H1 (cell line): ENCODE measurements at regions not wholly inside any gene's neighbourhood (a gene's known extent, or its start where the extent isn't known, plus 50 kb on each side); places are given as distances from the start of the nearest gene placed in this dataset.
A peak's percentile ranks its signal among the peaks of the same experiment; 100 is the strongest.

Experiments used
- CTCF ChIA-PET: fragments of 300-600 bp; sonication (Branson Sonifier 250); formaldehyde crosslinking; loops from one replicate; lab custom pipeline; 2021; ENCODE audit not compliant: partially characterized antibody; lab: Charles Lee
- POLR2A ChIA-PET: fragments of 300-600 bp; sonication (Branson Sonifier 250); formaldehyde crosslinking; loops from one replicate; lab custom pipeline; 2021; ENCODE audit warnings: inconsistent platforms; ENCODE audit not compliant: partially characterized antibody; lab: Charles Lee
- DNase-seq, 2 experiments: peaks; one replicate each; pipeline versions ENCODE4 v3.0.0 to v3.0.0-alpha.2; 2010 to 2022; ENCODE audit warnings: low spot score in 2 of 2, low read depth in 1 of 2, mixed read lengths in 1 of 2
- FAIRE-seq: peaks from 2 replicates; lab custom pipeline; 2011; peaks lifted over from hg19 to GRCh38; lab: Jason Lieb, UNC
- H2AFZ ChIP-seq: 2 replicates; pipeline ENCODE4 v1.8.1; 2012; ENCODE audit warnings: low read length, inconsistent platforms
- H2AK5ac ChIP-seq: 2 replicates; pipeline ENCODE4 v1.6.1; 2013; ENCODE audit warnings: low read depth, low read length
- H2BK120ac ChIP-seq: replicated peaks from 2 replicates; pipeline ENCODE3; 2013; ENCODE audit warnings: low read depth, low read length, inconsistent platforms
- H2BK12ac ChIP-seq: 2 replicates; pipeline ENCODE4 v1.6.1; 2013; ENCODE audit warnings: low read depth, low read length
- H2BK15ac ChIP-seq: 2 replicates; pipeline ENCODE4 v1.6.1; 2013; ENCODE audit warnings: low read length
- H2BK20ac ChIP-seq: 2 replicates; pipeline ENCODE4 v1.6.1; 2013; ENCODE audit warnings: low read length
- H2BK5ac ChIP-seq: 2 replicates; pipeline ENCODE4 v1.6.1; 2013; ENCODE audit warnings: low read depth, low read length
- H3K14ac ChIP-seq: 2 replicates; pipeline ENCODE4 v1.6.1; 2013; ENCODE audit warnings: inconsistent platforms; ENCODE audit not compliant: insufficient read length
- H3K18ac ChIP-seq: 2 replicates; pipeline ENCODE4 v1.6.1; 2013; ENCODE audit warnings: low read length; ENCODE audit errors: extremely low read depth
- H3K23ac ChIP-seq: 2 replicates; pipeline ENCODE4 v1.6.1; 2013; ENCODE audit warnings: inconsistent platforms; ENCODE audit not compliant: insufficient read length
- H3K23me2 ChIP-seq: 2 replicates; pipeline ENCODE4 v1.6.1; 2013; ENCODE audit warnings: low read depth, low read length
- H3K27ac ChIP-seq: 2 replicates; pipeline ENCODE4 v1.6.1; 2011; ENCODE audit warnings: low read depth, low read length, inconsistent platforms
- H3K27me3 ChIP-seq, 4 experiments: replicated peaks in 1 of 4; 1 replicate in 1 of 4; 2 replicates in 3 of 4; pipeline versions ENCODE4 v1.6.1 to v1.8.1; 2011 to 2013; ENCODE audit warnings: low read length in 3 of 4, mild to moderate bottlenecking in 3 of 4, inconsistent platforms in 2 of 4, mixed read lengths in 2 of 4, moderate library complexity in 1 of 4; ENCODE audit not compliant: control insufficient read depth in 3 of 4, insufficient read depth in 3 of 4; ENCODE audit errors: extremely low read depth in 1 of 4
- H3K36me3 ChIP-seq, 4 experiments: 2 replicates each; pipeline versions ENCODE4 v1.6.1 to v1.8.1; 2011 to 2013; ENCODE audit warnings: mild to moderate bottlenecking in 4 of 4, low read length in 3 of 4, moderate library complexity in 2 of 4, control low read depth in 1 of 4, inconsistent platforms in 1 of 4; ENCODE audit not compliant: insufficient read depth in 4 of 4, control insufficient read depth in 2 of 4
- H3K4ac ChIP-seq: replicated peaks from 2 replicates; pipeline ENCODE3; 2013; ENCODE audit warnings: low read length, low read depth, mixed read lengths, inconsistent platforms; ENCODE audit not compliant: insufficient read length
- H3K4me1 ChIP-seq, 4 experiments: replicated peaks in 1 of 4; 1 replicate in 1 of 4; 2 replicates in 3 of 4; pipeline versions ENCODE4 v1.6.1 to v1.8.1; 2011 to 2013; ENCODE audit warnings: low read length in 3 of 4, inconsistent platforms in 2 of 4, mixed read lengths in 1 of 4; ENCODE audit not compliant: insufficient read depth in 4 of 4, control insufficient read depth in 3 of 4
- H3K4me2 ChIP-seq, 2 experiments: 2 replicates each; pipeline versions ENCODE4 v1.6.1 to v1.8.1; 2011 to 2013; ENCODE audit warnings: low read depth in 2 of 2, low read length in 2 of 2, control low read depth in 1 of 2, inconsistent platforms in 1 of 2, mild to moderate bottlenecking in 1 of 2; ENCODE audit not compliant: insufficient read depth in 1 of 2
- H3K4me3 ChIP-seq, 4 experiments: fragments of 200-600, 300-600 bp in 1 of 4; sonication (generic), shearing (Covaris generic), sonication (Bioruptor Twin) in 1 of 4; 2 replicates each; pipeline versions ENCODE4 v1.5.1 to v1.8.1; 2011 to 2016; ENCODE audit warnings: low read length in 4 of 4, low read depth in 3 of 4, control low read depth in 2 of 4, inconsistent platforms in 2 of 4, mild to moderate bottlenecking in 2 of 4, mixed read lengths in 1 of 4, moderate library complexity in 1 of 4; ENCODE audit not compliant: insufficient read depth in 2 of 4; ENCODE audit errors: extremely low read depth in 1 of 4
- H3K56ac ChIP-seq: replicated peaks from 2 replicates; pipeline ENCODE3; 2013; ENCODE audit warnings: low read depth, mild to moderate bottlenecking, mixed read lengths, low read length, inconsistent platforms; ENCODE audit not compliant: insufficient read length
- H3K79me1 ChIP-seq: 2 replicates; pipeline ENCODE4 v1.6.1; 2013; ENCODE audit warnings: low read depth, low read length, control low read depth
- H3K79me2 ChIP-seq, 2 experiments: 2 replicates each; pipeline versions ENCODE4 v1.6.1 to v1.8.1; 2012 to 2013; ENCODE audit warnings: low read length in 2 of 2, mild to moderate bottlenecking in 2 of 2, inconsistent platforms in 1 of 2; ENCODE audit not compliant: insufficient read depth in 2 of 2, control insufficient read depth in 1 of 2
- H3K9ac ChIP-seq, 4 experiments: replicated peaks in 1 of 4; 1 replicate in 1 of 4; 2 replicates in 3 of 4; pipeline versions ENCODE4 v1.6.1 to v1.8.1; 2011 to 2013; ENCODE audit warnings: low read depth in 3 of 4, low read length in 3 of 4, control low read depth in 2 of 4, mild to moderate bottlenecking in 2 of 4, moderate library complexity in 2 of 4, inconsistent platforms in 1 of 4; ENCODE audit errors: extremely low read depth in 1 of 4
- H3K9me3 ChIP-seq, 2 experiments: 2 replicates each; pipeline versions ENCODE4 v1.6.1 to v1.8.1; 2012 to 2013; ENCODE audit warnings: mild to moderate bottlenecking in 2 of 2, moderate library complexity in 2 of 2, control low read depth in 1 of 2, inconsistent platforms in 1 of 2, low read depth in 1 of 2, low read length in 1 of 2, mixed read lengths in 1 of 2; ENCODE audit not compliant: insufficient read depth in 2 of 2
- H4K20me1 ChIP-seq, 2 experiments: replicated peaks in 1 of 2; 2 replicates each; pipeline versions ENCODE3 to v1.8.1; 2011 to 2013; ENCODE audit warnings: inconsistent platforms in 2 of 2, low read length in 2 of 2, mild to moderate bottlenecking in 1 of 2; ENCODE audit not compliant: insufficient read depth in 2 of 2, control insufficient read depth in 1 of 2
- H4K5ac ChIP-seq: 2 replicates; pipeline ENCODE4 v1.6.1; 2013; ENCODE audit warnings: low read length, low read depth, mixed read lengths, inconsistent platforms; ENCODE audit not compliant: insufficient read length
- H4K8ac ChIP-seq: 2 replicates; pipeline ENCODE4 v1.8.0; 2013; ENCODE audit warnings: mild to moderate bottlenecking, moderate library complexity, low read length, inconsistent platforms; ENCODE audit not compliant: insufficient read depth; ENCODE audit errors: extremely low read depth
- H4K91ac ChIP-seq: replicated peaks from 2 replicates; pipeline ENCODE3; 2013; ENCODE audit warnings: low read length, mixed read lengths, inconsistent platforms; ENCODE audit not compliant: insufficient read length
- BACH1 ChIP-seq: IDR thresholded peaks from 2 replicates; pipeline ENCODE4 v1.6.1; 2012; ENCODE audit warnings: low read length, improper control_type of control experiment
- CBX8 ChIP-seq: fragments of 300-800, 300-1000 bp; sonication (generic); IDR thresholded peaks from 2 replicates; pipeline ENCODE4 v1.7.1; 2016; ENCODE audit warnings: low read depth, low read length, borderline replicate concordance
- CTBP2 ChIP-seq: IDR thresholded peaks from 2 replicates; pipeline ENCODE4 v1.7.0; 2011; ENCODE audit warnings: borderline replicate concordance, mild to moderate bottlenecking, moderate library complexity, mixed read lengths, low read length; ENCODE audit not compliant: insufficient read depth, insufficient read length
- CTCF ChIP-seq, 3 experiments: IDR thresholded peaks; 1 replicate in 2 of 3; 2 replicates in 1 of 3; pipeline versions ENCODE4 v1.5.1 to v1.6.1; 2011; ENCODE audit warnings: low read length in 3 of 3, mild to moderate bottlenecking in 3 of 3, inconsistent platforms in 2 of 3, low read depth in 1 of 3, moderate library complexity in 1 of 3; ENCODE audit not compliant: insufficient read depth in 1 of 3; ENCODE audit errors: control extremely low read depth in 1 of 3
- GABPA ChIP-seq: IDR thresholded peaks from 2 replicates; pipeline ENCODE4 v1.6.1; 2011; ENCODE audit warnings: mild to moderate bottlenecking, low read length, moderate library complexity, borderline replicate concordance; ENCODE audit not compliant: insufficient read depth
- HDAC2 ChIP-seq, 2 experiments: fragments of 300-600 bp in 1 of 2; sonication (generic) in 1 of 2; IDR thresholded peaks; 2 replicates each; pipeline ENCODE4 v1.6.1; 2011 to 2012; ENCODE audit warnings: low read depth in 2 of 2, low read length in 2 of 2, mild to moderate bottlenecking in 2 of 2, moderate library complexity in 2 of 2, borderline replicate concordance in 1 of 2, inconsistent platforms in 1 of 2
- JUND ChIP-seq: IDR thresholded peaks from 2 replicates; pipeline ENCODE4 v1.6.1; 2011; ENCODE audit warnings: mild to moderate bottlenecking, improper control_type of control experiment, low read length
- POLR2AphosphoS5 ChIP-seq: IDR thresholded peaks from 2 replicates; pipeline ENCODE4 v1.6.1; 2011; ENCODE audit warnings: low read depth, low read length
- POU5F1 ChIP-seq: IDR thresholded peaks from 2 replicates; pipeline ENCODE4 v1.6.1; 2011; ENCODE audit warnings: low read depth, mild to moderate bottlenecking, low read length, moderate library complexity
- TCF12 ChIP-seq: IDR thresholded peaks from 2 replicates; pipeline ENCODE4 v1.6.1; 2011; ENCODE audit warnings: low read depth, mild to moderate bottlenecking, low read length
- WGBS, 2 experiments: shearing (Covaris generic) in 1 of 2; methylation state at CpG; one replicate each; pipeline versions ENCODE4 v1.1.6 to v1.1.7; 2013 to 2015; ENCODE audit warnings: low lambda C conversion rate in 2 of 2, mixed read lengths in 2 of 2, inconsistent platforms in 1 of 2, low coverage in 1 of 2, missing lambda C conversion rate in 1 of 2; ENCODE audit not compliant: insufficient replicate concordance in 2 of 2, insufficient coverage in 1 of 2, insufficient read length in 1 of 2; ENCODE audit errors: extremely low coverage in 1 of 2, missing lambda C conversion rate in 1 of 2; 5-methylcytosine and 5-hydroxymethylcytosine counted together

- Histone ChIP-seq H3K4me3 (no peak overlapping the region), H2AK5ac (no peak overlapping the region), H3K79me2 (no peaks in the 10 kb centered on the region), H3K4me1 (no peaks in the 10 kb centered on the region), H2BK120ac (no peak overlapping the region), H3K18ac (no peak overlapping the region), H3K27me3 (no peaks in the 10 kb centered on the region), H4K5ac (no peak overlapping the region), H4K91ac (no peak overlapping the region), H3K4ac (no peak overlapping the region), H3K79me1 (no peaks in the 10 kb centered on the region), H3K56ac (no peak overlapping the region), H2BK20ac (no peak overlapping the region), H2AFZ (peak overlapping the region; percentile 6; the same call in 1 of the 2 replicates), H3K14ac (no peak overlapping the region), H4K8ac (no peak overlapping the region), H2BK15ac (no peak overlapping the region), H3K9ac (no peak overlapping the region), H4K20me1 (no peaks in the 10 kb centered on the region), H3K36me3 (no peaks in the 10 kb centered on the region), H2BK5ac (no peak overlapping the region), H2BK12ac (no peak overlapping the region), H3K4me2 (no peak overlapping the region), H3K23ac (no peak overlapping the region), H3K9me3 (peaks cover 0 to 3% of the 10 kb centered on the region in 2 experiments; a peak in 1 of 4 replicates), H3K27ac (no peak overlapping the region), H3K23me2 (no peaks in the 10 kb centered on the region)
- no peak for DNase-seq
- FAIRE-seq = no peak
- ChIA-PET CTCF (interaction anchor here (0.6 to 0.9 kb wide), 2 partner anchors 14 to 402 kb away, joined by 3 read pairs; no protein-coding TSS in a partner anchor), POLR2A (no interaction called here)
- 80% methylated on average over 1 of the region's 1 CpG; no CpG with 5 or more reads in 1 of the 2 experiments for WGBS, 2 experiments
- TF ChIP-seq HDAC2 (IDR thresholded peaks at IDR 0.05; ENCODE audit: borderline replicate concordance in 1 of 2, low read depth in 2 of 2, low read length in 2 of 2) (no peak), CTCF (IDR thresholded peaks at IDR 0.05; ENCODE audit: control extremely low read depth in 1 of 3, insufficient read depth in 1 of 3, low read depth in 1 of 3, low read length in 3 of 3) (no peak), JUND (no peak), CTBP2 (no peak), BACH1 (no peak), TCF12 (no peak), POU5F1 (no peak), GABPA (no peak), CBX8 (no peak), POLR2AphosphoS5 (no peak)
Measured at GRCh38 chr5:104815212-104815611, 1252.6 kb upstream of the NUDT12 start.
